ENCODE measurements at regions not wholly inside any gene's neighbourhood (a gene's known extent, or its start where the extent isn't known, plus 50 kb on each side); places are given as distances from the start of the nearest gene placed in this dataset.

DNA sequence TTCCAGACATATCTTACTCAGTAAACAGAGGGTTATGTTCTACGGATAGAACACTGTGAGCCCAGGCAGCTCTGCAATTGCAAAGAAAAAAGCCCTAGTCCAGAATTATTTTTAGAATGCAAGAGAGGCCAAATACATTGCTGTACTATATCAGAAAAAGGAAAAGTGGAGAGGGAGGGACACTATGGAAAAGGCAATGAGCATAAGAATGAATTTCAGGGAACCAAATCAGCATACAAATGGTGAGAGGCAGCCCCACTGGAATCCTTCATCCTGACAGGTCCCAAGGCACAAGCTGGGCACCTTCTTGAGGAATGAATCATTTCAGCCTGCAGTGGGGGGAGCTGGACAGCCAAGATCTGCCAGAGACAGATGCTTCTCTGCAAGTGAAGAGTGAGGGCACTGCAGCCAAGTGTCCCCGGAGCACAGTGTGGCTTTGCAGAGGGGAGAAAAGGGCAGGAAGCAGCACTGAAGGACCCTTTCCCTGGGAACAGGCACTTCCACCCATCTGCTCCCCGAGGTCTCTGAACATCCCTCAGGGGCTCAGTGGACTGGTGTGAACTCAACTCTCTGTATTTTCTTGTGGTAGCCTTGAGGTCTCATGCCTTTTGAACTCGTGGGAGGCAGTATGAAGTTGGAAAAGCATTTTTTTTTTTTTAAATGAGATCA, 115.6 kb downstream of the XCL2 start:
- TF ChIP-seq, protein P1, sequence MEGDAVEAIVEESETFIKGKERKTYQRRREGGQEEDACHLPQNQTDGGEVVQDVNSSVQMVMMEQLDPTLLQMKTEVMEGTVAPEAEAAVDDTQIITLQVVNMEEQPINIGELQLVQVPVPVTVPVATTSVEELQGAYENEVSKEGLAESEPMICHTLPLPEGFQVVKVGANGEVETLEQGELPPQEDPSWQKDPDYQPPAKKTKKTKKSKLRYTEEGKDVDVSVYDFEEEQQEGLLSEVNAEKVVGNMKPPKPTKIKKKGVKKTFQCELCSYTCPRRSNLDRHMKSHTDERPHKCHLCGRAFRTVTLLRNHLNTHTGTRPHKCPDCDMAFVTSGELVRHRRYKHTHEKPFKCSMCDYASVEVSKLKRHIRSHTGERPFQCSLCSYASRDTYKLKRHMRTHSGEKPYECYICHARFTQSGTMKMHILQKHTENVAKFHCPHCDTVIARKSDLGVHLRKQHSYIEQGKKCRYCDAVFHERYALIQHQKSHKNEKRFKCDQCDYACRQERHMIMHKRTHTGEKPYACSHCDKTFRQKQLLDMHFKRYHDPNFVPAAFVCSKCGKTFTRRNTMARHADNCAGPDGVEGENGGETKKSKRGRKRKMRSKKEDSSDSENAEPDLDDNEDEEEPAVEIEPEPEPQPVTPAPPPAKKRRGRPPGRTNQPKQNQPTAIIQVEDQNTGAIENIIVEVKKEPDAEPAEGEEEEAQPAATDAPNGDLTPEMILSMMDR (IDR thresholded peaks at IDR 0.05; ENCODE audit: insufficient read depth, low read length, poor library complexity, severe bottlenecking): no peak
- TF ChIP-seq EZH2phosphoT487 (conservative IDR thresholded peaks at IDR 0.05; ENCODE audit: low read length): no peak

Data from SU-DHL-6 (cell line).